ENCODE measurements at regions not wholly inside any gene's neighbourhood (a gene's known extent, or its start where the extent isn't known, plus 50 kb on each side); places are given as distances from the start of the nearest gene placed in this dataset.

DNA sequence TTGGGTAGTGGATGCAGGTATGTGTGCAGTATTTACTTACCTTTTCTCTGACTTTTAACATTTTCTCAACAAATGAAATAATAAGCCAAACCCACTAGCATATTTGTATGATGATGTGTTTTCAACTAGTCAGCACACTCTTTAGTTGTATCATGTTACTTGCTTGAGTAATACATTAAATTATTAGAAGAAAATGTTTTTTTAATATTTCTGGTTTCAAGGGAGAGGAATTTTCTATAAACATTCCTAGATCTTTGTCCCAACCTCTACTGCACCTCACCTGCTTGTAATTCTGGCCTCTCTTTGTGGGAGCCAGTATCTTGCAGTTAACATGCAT lies 161.8 kb upstream of the CBLB start:
- TF ChIP-seq, protein P1, sequence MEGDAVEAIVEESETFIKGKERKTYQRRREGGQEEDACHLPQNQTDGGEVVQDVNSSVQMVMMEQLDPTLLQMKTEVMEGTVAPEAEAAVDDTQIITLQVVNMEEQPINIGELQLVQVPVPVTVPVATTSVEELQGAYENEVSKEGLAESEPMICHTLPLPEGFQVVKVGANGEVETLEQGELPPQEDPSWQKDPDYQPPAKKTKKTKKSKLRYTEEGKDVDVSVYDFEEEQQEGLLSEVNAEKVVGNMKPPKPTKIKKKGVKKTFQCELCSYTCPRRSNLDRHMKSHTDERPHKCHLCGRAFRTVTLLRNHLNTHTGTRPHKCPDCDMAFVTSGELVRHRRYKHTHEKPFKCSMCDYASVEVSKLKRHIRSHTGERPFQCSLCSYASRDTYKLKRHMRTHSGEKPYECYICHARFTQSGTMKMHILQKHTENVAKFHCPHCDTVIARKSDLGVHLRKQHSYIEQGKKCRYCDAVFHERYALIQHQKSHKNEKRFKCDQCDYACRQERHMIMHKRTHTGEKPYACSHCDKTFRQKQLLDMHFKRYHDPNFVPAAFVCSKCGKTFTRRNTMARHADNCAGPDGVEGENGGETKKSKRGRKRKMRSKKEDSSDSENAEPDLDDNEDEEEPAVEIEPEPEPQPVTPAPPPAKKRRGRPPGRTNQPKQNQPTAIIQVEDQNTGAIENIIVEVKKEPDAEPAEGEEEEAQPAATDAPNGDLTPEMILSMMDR (IDR thresholded peaks at IDR 0.05; ENCODE audit: borderline replicate concordance, insufficient read depth, low read depth, low read length): no peak
- H3K4me3 ChIP-seq (ENCODE audit: low read depth, low read length): no peak overlapping the region

- TF ChIP-seq, protein P1 (IDR thresholded peaks at IDR 0.05; ENCODE audit: borderline replicate concordance, insufficient read depth, low read depth, low read length): no peak
- no peak overlapping the region for H3K4me3 ChIP-seq (ENCODE audit: low read depth, low read length)
Observed at GRCh38 chr3:106032479-106032878, 163.7 kb upstream of the CBLB start.

DNA sequence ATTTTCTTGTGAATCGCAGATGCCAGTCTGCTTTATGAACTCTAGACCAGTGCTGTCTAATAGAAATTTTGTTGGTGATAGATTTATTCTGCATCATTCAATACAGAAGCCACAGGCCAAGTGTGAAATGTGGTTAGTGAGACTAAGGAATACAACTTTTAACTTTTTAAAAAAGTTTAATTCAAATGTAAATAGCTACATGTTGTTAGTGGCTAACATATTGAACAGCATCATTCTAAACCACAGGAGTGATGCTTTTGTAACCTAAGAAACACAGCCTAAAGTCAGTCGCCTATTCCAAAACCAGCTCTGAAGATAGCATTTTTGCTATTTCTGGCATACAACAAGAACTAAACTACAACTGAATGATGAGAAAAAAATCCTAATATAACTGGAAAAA lies 164.8 kb upstream of the CBLB start:
- H3K4me3 ChIP-seq (ENCODE audit: low read depth, low read length): no peak overlapping the region
- TF ChIP-seq, protein P1 (IDR thresholded peaks at IDR 0.05; ENCODE audit: borderline replicate concordance, insufficient read depth, low read depth, low read length): no peak

GRCh38 chr3:106034313-106034712 lies 165.5 kb upstream of the CBLB start:
- H3K4me3 ChIP-seq (ENCODE audit: low read depth, low read length): no peak overlapping the region
- TF ChIP-seq, protein P1 (IDR thresholded peaks at IDR 0.05; ENCODE audit: borderline replicate concordance, insufficient read depth, low read depth, low read length): no peak

DNA sequence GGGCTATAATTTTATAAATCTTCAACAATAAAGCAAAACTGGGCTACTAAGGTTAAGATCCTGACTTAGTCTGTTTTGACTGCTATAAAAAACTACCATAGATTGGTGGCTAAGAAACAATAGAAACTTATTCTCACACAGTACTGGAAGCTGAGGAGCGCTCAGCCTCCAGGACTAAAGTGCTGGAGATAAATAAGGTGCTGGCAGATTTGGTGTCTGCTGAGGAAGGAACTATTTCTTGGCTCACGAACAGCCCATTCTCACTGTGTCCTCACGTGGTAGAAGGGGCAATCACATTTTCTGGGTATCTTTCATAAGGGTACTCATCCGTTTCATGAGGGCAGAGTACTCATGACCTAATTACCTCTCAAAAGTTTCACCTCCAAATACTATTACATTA lies 166.8 kb upstream of the CBLB start:
- TF ChIP-seq, protein P1 (IDR thresholded peaks at IDR 0.05; ENCODE audit: borderline replicate concordance, insufficient read depth, low read depth, low read length): no peak
- no peak overlapping the region for H3K4me3 ChIP-seq (ENCODE audit: low read depth, low read length)

- no peak overlapping the region for H3K4me3 ChIP-seq (ENCODE audit: low read depth, low read length)
- TF ChIP-seq, protein P1 (IDR thresholded peaks at IDR 0.05; ENCODE audit: borderline replicate concordance, insufficient read depth, low read depth, low read length): no peak
Observed at GRCh38 chr3:106036696-106037095, 167.9 kb upstream of the CBLB start.

DNA sequence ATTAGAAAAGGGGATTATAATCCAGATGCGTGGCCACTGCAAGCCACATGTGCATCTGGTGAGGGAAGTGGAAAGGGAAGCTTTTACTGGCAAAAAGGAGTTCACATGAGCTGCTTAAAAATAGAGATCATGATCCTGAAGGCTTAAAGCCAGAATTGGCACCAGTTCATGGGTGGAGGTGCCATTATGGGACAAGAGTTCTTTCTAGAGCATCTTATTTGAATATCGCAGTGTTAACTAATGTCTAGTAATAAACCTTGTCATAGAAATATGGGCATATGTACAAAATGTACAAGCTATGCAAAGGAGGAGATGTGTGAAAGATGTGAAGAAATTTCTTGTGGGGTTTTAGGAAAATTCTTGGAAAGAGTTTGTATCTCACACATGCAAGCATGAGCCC lies 178.4 kb upstream of the CBLB start:
- no peak overlapping the region for H3K4me3 ChIP-seq (ENCODE audit: low read depth, low read length)

More for the DNA sequence above, 178.4 kb upstream of the CBLB start:
- TF ChIP-seq, protein P1 (IDR thresholded peaks at IDR 0.05; ENCODE audit: borderline replicate concordance, insufficient read depth, low read depth, low read length): no peak
